HG03521 (cell line): ENCODE measurements at regions not wholly inside any gene's neighbourhood (a gene's known extent, or its start where the extent isn't known, plus 50 kb on each side); places are given as distances from the start of the nearest gene placed in this dataset.

Source experiments
- ATAC-seq: cut with Tn5 transposase; IDR thresholded peaks from one replicate; pipeline ENCODE4 v1.9.1; 2021; ENCODE audit warnings: mild to moderate bottlenecking, moderate library complexity; ENCODE audit not compliant: unreplicated experiment

DNA sequence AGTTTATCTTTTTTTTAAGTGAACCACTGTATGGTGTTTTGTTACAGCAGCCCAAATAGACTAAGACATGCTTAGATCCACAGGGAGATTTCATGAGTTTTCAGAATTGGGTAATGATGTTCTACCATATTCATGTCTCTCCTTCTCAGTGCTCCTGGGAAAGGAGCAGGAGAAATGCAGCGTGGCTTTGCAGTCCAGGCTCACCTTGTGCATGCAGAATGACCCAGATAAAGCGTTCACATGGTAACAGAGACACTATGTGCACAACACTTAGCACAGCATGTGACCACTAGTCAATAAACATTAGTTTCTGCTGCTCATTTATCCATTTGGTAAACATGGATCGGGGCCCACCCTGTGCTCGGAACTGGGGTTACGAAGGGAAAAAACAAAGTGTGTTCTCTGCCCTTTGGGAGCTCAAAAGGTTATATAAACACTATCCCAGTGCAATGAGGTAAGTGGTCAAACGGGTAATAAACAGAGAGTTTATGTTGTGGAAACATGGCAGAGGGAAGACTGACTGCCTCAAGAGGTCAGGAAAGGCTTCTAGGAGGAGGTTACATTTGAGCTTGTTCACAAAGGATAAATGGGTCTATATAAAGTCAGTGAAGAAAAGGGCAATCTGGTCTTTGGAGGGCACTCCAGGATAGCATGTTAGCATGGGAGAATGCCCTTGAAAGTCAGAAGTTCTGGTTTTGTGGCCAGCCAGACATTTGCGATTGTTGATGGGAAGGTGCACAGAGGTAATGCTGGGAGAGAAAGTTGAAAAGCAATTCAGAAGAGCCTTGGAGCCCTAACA, 299.2 kb downstream of the TDRD15 start:
- ATAC-seq: no peak

DNA sequence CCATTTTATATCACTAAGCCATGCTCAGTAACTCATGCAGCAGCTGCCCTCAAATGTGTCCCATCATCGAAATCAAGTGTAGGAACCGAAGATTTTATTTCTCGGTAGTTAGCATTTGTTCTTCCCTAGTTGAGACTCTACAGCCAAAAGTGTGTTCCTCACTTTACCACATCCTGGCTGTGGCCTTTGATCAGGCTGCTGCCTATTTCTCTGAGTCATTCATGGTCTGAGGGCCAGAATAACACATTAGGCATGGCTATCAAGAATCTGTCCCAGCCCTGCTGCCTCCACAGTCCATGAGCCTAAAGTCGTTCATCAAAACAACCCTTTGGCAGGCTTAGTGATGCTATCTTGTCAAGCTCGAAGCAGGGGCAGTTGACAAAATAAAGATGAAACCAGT, 300.1 kb downstream of the TDRD15 start:
- ATAC-seq: no peak

- no peak for ATAC-seq
These were observed 300.6 kb downstream of the TDRD15 start for GRCh38 chr2:21424375-21424774.

DNA sequence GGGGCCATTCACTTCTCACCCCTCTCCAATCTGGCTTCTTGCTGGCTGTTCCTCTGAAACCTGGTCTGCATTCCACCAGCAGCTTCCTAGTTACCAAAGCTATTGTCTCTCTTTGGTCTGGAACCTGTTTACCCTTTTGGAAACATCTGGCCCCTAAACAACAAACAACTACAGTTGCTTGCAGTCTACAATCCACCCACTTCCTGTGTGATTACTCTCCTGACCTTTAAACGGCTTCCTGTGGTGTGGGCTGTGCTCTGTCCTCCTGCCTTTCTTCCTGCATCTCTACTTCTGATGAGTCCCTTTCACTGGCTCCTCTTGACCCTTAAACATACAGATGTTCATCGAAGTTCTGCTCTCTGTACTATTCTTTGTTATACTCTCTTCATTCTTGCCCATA, 303.8 kb downstream of the TDRD15 start:
- ATAC-seq: no peak

- ATAC-seq: no peak
These were observed 305.0 kb downstream of the TDRD15 start for GRCh38 chr2:21428754-21429153.

- ATAC-seq: no peak
These were observed 306.0 kb downstream of the TDRD15 start for GRCh38 chr2:21429747-21430146.

DNA sequence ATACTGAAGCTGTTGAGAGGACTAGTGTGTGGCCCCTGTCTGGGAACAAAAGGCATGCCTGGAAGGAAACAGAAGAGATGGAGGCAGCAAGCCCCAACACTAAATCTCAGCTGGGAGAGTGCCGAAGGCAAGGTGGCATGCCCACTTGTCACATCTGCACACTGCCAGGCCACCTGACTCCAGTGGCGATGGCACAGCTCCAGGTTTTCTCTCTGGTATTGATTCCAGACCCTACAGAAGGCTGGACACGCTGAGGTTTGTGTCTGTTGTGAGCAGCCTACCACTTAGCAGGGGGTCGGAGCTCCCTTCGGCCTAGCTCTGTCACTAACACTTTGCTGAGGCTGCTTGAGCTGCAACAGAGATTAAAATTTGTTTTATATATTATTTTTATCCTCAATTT, 307.3 kb downstream of the TDRD15 start:
- no peak for ATAC-seq

- no peak for ATAC-seq
These were observed 315.2 kb downstream of the TDRD15 start for GRCh38 chr2:21438949-21439348.

- no peak for ATAC-seq
These were observed 317.7 kb downstream of the TDRD15 start for GRCh38 chr2:21441442-21441841.

DNA sequence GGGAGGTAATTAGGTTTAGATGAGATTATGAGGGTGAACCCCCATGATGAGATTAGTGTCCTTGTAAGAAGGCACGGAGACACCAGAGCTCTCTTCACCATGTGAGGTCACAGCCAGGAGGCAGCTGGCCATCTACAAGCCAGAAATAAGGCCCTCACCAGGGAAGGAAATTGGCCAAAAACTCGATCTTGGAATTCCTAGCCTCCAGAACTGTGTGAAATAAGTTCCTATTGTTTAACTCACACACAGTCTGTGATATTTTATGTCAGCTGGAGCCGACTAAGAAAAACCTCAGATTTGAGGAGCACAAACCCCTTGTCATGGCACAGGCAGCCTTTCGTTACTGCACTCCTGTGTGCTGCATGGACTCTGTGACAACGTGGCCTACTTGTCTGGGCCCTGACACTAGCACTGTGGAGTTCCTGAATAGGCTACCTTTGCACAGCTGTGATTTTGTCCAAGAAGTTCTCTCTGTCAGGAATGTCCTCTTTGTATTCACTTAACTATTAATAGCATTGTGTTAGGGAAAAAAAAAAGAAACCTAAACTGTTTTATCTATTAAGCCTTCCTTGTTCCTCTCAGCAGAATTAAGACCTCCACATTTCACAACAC, 319.8 kb downstream of the TDRD15 start:
- ATAC-seq: no peak

- no peak for ATAC-seq
These were observed 326.1 kb downstream of the TDRD15 start for GRCh38 chr2:21449881-21450280.

GRCh38 chr2:21451403-21451802, 327.6 kb downstream of the TDRD15 start:
- no peak for ATAC-seq

GRCh38 chr2:21452263-21452662, 328.5 kb downstream of the TDRD15 start:
- no peak for ATAC-seq

DNA sequence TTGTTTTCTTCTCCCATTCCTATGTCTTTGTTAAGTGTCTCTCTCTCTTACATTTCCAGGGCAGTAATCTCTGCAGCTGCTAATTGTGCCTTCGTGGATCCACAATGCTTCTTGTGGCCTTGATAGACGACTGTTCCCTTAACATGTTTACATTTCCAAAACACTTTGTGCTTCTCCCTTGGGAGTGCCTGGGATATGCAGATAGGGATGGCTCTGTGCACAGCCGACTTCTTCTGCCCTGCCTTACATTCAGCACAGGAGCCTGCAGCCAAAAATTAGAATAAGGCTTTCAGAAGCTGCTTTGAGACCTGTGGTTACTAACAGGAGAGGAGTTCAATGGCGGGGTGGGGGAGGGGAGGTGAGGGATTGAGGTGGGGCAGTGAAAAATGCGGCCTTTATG, 328.9 kb downstream of the TDRD15 start:
- ATAC-seq: no peak

DNA sequence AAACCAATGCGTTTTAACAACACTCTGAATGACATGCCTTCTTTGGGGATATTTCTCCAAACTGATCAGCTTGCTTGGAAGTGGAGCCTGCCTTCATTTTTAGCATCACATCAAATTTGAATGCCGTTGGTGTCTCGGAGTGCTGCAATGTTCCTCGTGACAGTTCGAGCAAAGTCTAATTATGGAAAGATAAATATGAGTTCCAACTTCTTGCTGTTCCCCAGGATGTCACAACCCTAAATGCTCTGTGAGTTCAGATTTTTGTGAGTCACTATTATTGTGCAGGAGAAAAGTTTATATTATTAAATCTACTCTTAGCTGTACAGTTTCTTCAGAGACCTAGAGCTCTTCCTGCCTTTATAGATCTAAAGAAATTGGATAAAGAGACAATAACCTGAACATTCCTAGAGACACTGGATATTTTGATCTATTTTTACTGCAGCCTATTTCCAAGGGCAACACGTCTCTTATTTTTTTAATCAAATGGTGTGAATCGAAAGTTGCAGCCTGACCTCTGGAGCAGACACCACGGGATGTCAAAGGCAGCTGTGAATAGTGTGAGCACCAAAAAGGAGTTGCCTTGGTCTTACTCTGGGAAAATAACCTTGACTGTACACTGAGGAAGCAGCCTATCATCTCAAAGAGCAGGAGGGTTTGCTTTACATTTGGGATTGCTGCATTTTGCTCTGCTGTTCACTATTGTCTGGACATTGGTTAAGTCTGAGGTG, 330.1 kb downstream of the TDRD15 start:
- no peak for ATAC-seq

GRCh38 chr2:21454839-21455238, 331.1 kb downstream of the TDRD15 start:
- ATAC-seq: no peak

DNA sequence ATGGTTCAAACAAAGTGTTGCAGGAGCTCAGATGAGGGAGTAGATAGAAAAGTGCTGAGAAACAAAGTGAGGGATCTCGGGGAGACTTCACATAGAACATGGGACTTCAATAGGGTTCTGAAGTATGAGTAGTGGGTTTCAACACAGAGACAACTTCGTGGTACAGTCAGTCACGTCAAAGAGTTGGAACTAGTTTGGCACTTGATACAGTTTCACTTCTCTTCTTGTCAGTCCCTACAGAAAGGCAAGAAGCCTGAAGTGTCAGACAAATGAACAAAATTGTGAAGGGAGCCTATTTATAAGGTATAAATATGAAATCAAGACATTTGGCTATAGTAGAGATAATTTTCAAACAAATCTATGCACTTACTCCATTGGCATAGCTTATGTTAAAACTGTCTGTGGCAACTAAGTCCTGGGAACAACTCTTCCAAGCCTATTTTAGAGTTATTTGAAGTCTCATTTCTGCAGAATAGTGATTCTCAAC, 338.0 kb downstream of the TDRD15 start:
- no peak for ATAC-seq

DNA sequence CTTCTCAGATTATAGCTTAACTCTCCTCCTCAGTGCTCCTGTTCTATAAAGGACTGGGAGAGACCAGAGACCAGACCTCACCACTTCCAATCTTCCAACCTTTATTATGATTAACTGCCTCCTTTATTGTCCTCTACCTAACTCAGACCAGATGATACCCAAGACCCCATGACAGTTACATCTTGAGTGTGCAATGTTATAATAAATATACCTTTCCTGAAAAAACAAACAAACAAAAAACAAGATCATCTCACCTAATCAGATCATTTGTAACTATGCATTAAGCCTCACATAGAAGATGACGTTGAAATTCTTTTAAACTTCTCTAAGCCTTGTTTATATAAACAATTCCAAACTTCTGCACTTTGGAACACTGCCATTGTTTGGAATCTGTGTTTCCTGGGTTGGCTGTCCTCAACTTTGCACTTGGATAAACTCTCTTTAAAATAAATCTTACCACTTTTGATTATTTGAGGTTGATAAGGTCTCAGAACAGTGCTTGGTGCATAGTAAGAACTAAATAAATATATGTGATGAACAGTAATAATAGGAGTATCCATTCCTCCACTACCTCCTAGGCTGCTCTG, 342.7 kb downstream of the TDRD15 start:
- ATAC-seq: no peak

DNA sequence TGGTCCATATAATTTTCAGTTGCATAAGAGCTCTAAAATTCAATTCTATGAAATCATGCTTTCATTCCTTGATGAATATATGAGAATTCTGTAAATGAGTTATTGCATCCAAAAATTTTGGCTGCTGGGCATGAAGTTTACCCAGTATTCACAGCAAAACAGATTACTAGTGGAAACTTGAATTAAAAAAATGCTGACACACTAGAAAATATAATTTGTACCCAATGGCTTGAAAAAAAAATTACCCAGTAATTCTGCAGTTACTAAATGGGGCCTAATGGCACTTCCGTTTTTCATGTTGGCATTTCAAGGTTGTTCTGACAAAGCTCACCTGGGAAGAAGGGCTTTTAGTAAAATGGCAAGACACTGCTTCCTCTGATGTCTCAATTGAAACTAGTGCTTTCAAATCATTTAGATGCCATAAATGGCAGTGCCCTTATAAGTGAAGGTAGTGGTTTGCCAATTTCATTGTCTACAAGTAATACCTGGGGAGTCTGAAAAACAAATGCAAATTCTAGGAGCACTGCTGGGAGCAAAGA, 343.6 kb downstream of the TDRD15 start:
- ATAC-seq: no peak

GRCh38 chr2:21467910-21468309, 344.1 kb downstream of the TDRD15 start:
- ATAC-seq: no peak

DNA sequence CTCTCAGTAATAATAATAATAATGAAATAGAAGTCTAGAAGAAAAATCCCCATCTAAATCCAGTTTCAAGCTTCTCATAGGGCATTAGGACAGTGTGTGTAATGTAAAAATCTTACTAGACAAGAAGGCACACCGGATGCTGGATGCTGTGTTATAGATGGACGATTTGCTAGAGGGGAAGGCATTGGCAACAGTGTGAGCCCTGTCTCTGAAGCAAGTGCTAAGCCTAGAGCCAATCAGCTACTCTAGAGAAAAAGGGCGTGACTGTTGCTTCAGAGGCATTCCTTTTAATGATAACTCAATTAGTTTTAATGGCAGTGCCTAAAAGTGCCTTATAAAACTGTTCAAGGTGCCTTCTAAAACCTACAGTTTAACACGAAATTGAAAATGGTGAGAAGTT, 344.9 kb downstream of the TDRD15 start:
- no peak for ATAC-seq
